ENCODE measurements at regions not wholly inside any gene's neighbourhood (a gene's known extent, or its start where the extent isn't known, plus 50 kb on each side); places are given as distances from the start of the nearest gene placed in this dataset.

- H3K4me1 ChIP-seq (ENCODE audit: control insufficient read depth, extremely low read depth, insufficient read depth, low read length), result no peaks in the 10 kb centered on the region
- no peak overlapping the region for H3K9ac ChIP-seq (ENCODE audit: insufficient read depth, low read length)
- no peak for DNase-seq (ENCODE audit: low read depth in 2 of 2)
- H3K36me3 ChIP-seq (ENCODE audit: control insufficient read depth, insufficient read depth, low read length), result no peaks in the 10 kb centered on the region
- no peak for TF ChIP-seq EZH2 (IDR thresholded peaks at IDR 0.05; ENCODE audit: low read length, missing control alignments)
- TF ChIP-seq, protein P1, sequence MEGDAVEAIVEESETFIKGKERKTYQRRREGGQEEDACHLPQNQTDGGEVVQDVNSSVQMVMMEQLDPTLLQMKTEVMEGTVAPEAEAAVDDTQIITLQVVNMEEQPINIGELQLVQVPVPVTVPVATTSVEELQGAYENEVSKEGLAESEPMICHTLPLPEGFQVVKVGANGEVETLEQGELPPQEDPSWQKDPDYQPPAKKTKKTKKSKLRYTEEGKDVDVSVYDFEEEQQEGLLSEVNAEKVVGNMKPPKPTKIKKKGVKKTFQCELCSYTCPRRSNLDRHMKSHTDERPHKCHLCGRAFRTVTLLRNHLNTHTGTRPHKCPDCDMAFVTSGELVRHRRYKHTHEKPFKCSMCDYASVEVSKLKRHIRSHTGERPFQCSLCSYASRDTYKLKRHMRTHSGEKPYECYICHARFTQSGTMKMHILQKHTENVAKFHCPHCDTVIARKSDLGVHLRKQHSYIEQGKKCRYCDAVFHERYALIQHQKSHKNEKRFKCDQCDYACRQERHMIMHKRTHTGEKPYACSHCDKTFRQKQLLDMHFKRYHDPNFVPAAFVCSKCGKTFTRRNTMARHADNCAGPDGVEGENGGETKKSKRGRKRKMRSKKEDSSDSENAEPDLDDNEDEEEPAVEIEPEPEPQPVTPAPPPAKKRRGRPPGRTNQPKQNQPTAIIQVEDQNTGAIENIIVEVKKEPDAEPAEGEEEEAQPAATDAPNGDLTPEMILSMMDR (conservative IDR thresholded peaks at IDR 0.05 in 1 of 2, IDR thresholded peaks at IDR 0.05 in 1 of 2; ENCODE audit: low read depth in 1 of 2, low read length in 2 of 2), result no peak
- no peak overlapping the region for H3K27ac ChIP-seq (ENCODE audit: insufficient read depth, low read length)
- H3K79me2 ChIP-seq (ENCODE audit: control insufficient read depth, insufficient read depth, low read length), result no peaks in the 10 kb centered on the region
- H3K4me3 ChIP-seq (replicated peaks in 1 of 4; ENCODE audit: control extremely low read depth in 1 of 4, insufficient read depth in 1 of 4, low read depth in 3 of 4, low read length in 4 of 4), result no peak overlapping the region
- H2AFZ ChIP-seq (ENCODE audit: low read length), result no peak overlapping the region
- H4K20me1 ChIP-seq (ENCODE audit: control insufficient read depth, extremely low read depth, insufficient read depth, low read length), result no peaks in the 10 kb centered on the region
- H3K27me3 ChIP-seq (ENCODE audit: control insufficient read depth, insufficient read depth, low read length), result no peaks in the 10 kb centered on the region
- no peak overlapping the region for H3K4me2 ChIP-seq (ENCODE audit: extremely low read depth, insufficient read depth, low read length)
- H3K9me3 ChIP-seq (ENCODE audit: control insufficient read depth, insufficient read depth, low read depth, low read length), result no peaks in the 10 kb centered on the region
Observed at GRCh38 chr14:100403105-100403504, 80.0 kb downstream of the SLC25A47 start.

GRCh38 chr14:100403802-100404365 is 80.7 kb downstream of the SLC25A47 start:
- Histone ChIP-seq H3K79me2 (ENCODE audit: control insufficient read depth, insufficient read depth, low read length) (no peaks in the 10 kb centered on the region), H3K36me3 (ENCODE audit: control insufficient read depth, insufficient read depth, low read length) (no peaks in the 10 kb centered on the region), H3K4me2 (ENCODE audit: extremely low read depth, insufficient read depth, low read length) (no peak overlapping the region), H3K27ac (ENCODE audit: insufficient read depth, low read length) (no peak overlapping the region), H3K4me1 (ENCODE audit: control insufficient read depth, extremely low read depth, insufficient read depth, low read length) (no peaks in the 10 kb centered on the region), H3K9me3 (ENCODE audit: control insufficient read depth, insufficient read depth, low read depth, low read length) (no peaks in the 10 kb centered on the region), H4K20me1 (ENCODE audit: control insufficient read depth, extremely low read depth, insufficient read depth, low read length) (no peaks in the 10 kb centered on the region), H3K9ac (ENCODE audit: insufficient read depth, low read length) (no peak overlapping the region), H2AFZ (ENCODE audit: low read length) (no peak overlapping the region), H3K4me3 (replicated peaks in 1 of 4; ENCODE audit: control extremely low read depth in 1 of 4, insufficient read depth in 1 of 4, low read depth in 3 of 4, low read length in 4 of 4) (no peak overlapping the region), H3K27me3 (ENCODE audit: control insufficient read depth, insufficient read depth, low read length) (no peaks in the 10 kb centered on the region)
- TF ChIP-seq, protein P1 (conservative IDR thresholded peaks at IDR 0.05 in 1 of 2, IDR thresholded peaks at IDR 0.05 in 1 of 2; ENCODE audit: low read depth in 1 of 2, low read length in 2 of 2), result no peak
- TF ChIP-seq EZH2 (IDR thresholded peaks at IDR 0.05; ENCODE audit: low read length, missing control alignments), result no peak
- DNase-seq (ENCODE audit: low read depth in 2 of 2), result no peak

DNA sequence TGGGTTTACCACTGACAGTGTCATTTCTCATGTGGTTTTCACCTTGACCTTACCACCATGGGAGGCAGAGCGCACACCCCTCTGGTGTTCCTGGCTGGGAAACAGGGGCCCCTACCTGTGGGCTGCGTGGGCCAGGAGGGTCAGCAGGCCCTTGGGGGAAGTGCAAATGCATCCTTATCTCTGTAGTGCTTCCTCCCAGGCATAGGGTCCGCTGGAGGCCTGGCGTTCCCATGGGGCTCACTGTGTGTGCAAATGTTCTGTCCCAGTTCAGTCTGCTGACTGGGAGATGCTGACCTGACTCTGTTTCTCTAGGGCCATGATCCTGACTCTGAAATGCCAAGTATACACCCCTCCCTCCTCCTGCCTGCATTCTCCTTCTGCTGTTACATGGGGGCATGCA is 81.3 kb downstream of the SLC25A47 start:
- TF ChIP-seq, protein P1 (conservative IDR thresholded peaks at IDR 0.05 in 1 of 2, IDR thresholded peaks at IDR 0.05 in 1 of 2; ENCODE audit: low read depth in 1 of 2, low read length in 2 of 2), result no peak
- no peak for TF ChIP-seq EZH2 (IDR thresholded peaks at IDR 0.05; ENCODE audit: low read length, missing control alignments)
- H3K9ac ChIP-seq (ENCODE audit: insufficient read depth, low read length), result no peak overlapping the region
- no peak overlapping the region for H3K4me3 ChIP-seq (replicated peaks in 1 of 4; ENCODE audit: control extremely low read depth in 1 of 4, insufficient read depth in 1 of 4, low read depth in 3 of 4, low read length in 4 of 4)
- no peaks in the 10 kb centered on the region for H3K27me3 ChIP-seq (ENCODE audit: control insufficient read depth, insufficient read depth, low read length)
- DNase-seq (ENCODE audit: low read depth in 2 of 2), result no peak
- H3K4me1 ChIP-seq (ENCODE audit: control insufficient read depth, extremely low read depth, insufficient read depth, low read length), result no peaks in the 10 kb centered on the region
- H3K36me3 ChIP-seq (ENCODE audit: control insufficient read depth, insufficient read depth, low read length), result no peaks in the 10 kb centered on the region
- H2AFZ ChIP-seq (ENCODE audit: low read length), result no peak overlapping the region
- no peaks in the 10 kb centered on the region for H3K9me3 ChIP-seq (ENCODE audit: control insufficient read depth, insufficient read depth, low read depth, low read length)
- no peaks in the 10 kb centered on the region for H3K79me2 ChIP-seq (ENCODE audit: control insufficient read depth, insufficient read depth, low read length)
- H3K27ac ChIP-seq (ENCODE audit: insufficient read depth, low read length), result no peak overlapping the region
- H3K4me2 ChIP-seq (ENCODE audit: extremely low read depth, insufficient read depth, low read length), result no peak overlapping the region
- no peaks in the 10 kb centered on the region for H4K20me1 ChIP-seq (ENCODE audit: control insufficient read depth, extremely low read depth, insufficient read depth, low read length)

All from fibroblast of lung (primary cell).